Common myeloid progenitor, CD34-positive (primary cell): ENCODE measurements at regions not wholly inside any gene's neighbourhood (a gene's known extent, or its start where the extent isn't known, plus 50 kb on each side); places are given as distances from the start of the nearest gene placed in this dataset.
"Not testable (repeated sequence)": the region's sequence is repeated elsewhere in the genome, so short reads cannot be mapped to it uniquely, and the experiment has no call there.

Experiments
- CTCF ChIA-PET: fragments of 350-600 bp; sonication (Branson Sonifier 250); formaldehyde crosslinking; loops from one replicate; lab custom pipeline; 2021; ENCODE audit warnings: antibody characterized with exemption; lab: Charles Lee
- POLR2A ChIA-PET: fragments of 350-600 bp; sonication (Branson Sonifier 250); formaldehyde crosslinking; loops from one replicate; lab custom pipeline; 2021; ENCODE audit warnings: antibody characterized with exemption; lab: Charles Lee
- DNase-seq, 3 donors: peaks; one replicate each; pipeline versions ENCODE4 v3.0.0 to v3.0.0-alpha.2; 2013
- H3K27ac ChIP-seq, 2 experiments: 1 replicate in 1 of 2; 2 replicates in 1 of 2; pipeline ENCODE4 v1.7.0; 2013; ENCODE audit warnings: inconsistent platforms in 2 of 2, low read length in 2 of 2, mild to moderate bottlenecking in 2 of 2, low read depth in 1 of 2, moderate library complexity in 1 of 2; ENCODE audit not compliant: severe bottlenecking in 2 of 2, insufficient read depth in 1 of 2, poor library complexity in 1 of 2
- H3K27me3 ChIP-seq, 5 experiments: replicated peaks in 2 of 5; 1 replicate in 3 of 5; 2 replicates in 2 of 5; pipeline versions ENCODE4 v1.6.1 to v1.7.0; 2013; ENCODE audit warnings: low read length in 4 of 5, mild to moderate bottlenecking in 2 of 5, moderate library complexity in 2 of 5, inconsistent platforms in 1 of 5; ENCODE audit not compliant: insufficient read depth in 5 of 5, control insufficient read depth in 4 of 5
- H3K36me3 ChIP-seq, 4 experiments: 1 replicate in 2 of 4; 2 replicates in 2 of 4; pipeline versions ENCODE4 v1.6.1 to v1.7.0; 2013; ENCODE audit warnings: low read length in 3 of 4, control low read depth in 1 of 4, mild to moderate bottlenecking in 1 of 4; ENCODE audit not compliant: control insufficient read depth in 4 of 4, insufficient read depth in 4 of 4
- H3K4me1 ChIP-seq, 4 experiments: 1 replicate in 3 of 4; 2 replicates in 1 of 4; pipeline versions ENCODE4 v1.6.1 to v1.7.1; 2013; ENCODE audit warnings: low read length in 3 of 4, mild to moderate bottlenecking in 3 of 4, control low read depth in 1 of 4, inconsistent platforms in 1 of 4, moderate library complexity in 1 of 4; ENCODE audit not compliant: control insufficient read depth in 4 of 4, insufficient read depth in 4 of 4; ENCODE audit errors: control extremely low read depth in 1 of 4
- H3K4me3 ChIP-seq, 7 experiments: 1 replicate in 4 of 7; 2 replicates in 3 of 7; pipeline versions ENCODE4 v1.5.1 to v1.7.0; 2013; ENCODE audit warnings: mild to moderate bottlenecking in 7 of 7, low read length in 6 of 7, moderate library complexity in 6 of 7, inconsistent platforms in 2 of 7, low read depth in 2 of 7, control low read depth in 1 of 7; ENCODE audit not compliant: insufficient read depth in 4 of 7, control insufficient read depth in 1 of 7; ENCODE audit errors: extremely low read depth in 1 of 7
- H3K9me3 ChIP-seq, 5 experiments: 1 replicate in 4 of 5; 2 replicates in 1 of 5; pipeline versions ENCODE4 v1.6.1 to v1.7.1; 2013; ENCODE audit warnings: low read length in 4 of 5, mild to moderate bottlenecking in 2 of 5, inconsistent platforms in 1 of 5, low read depth in 1 of 5, moderate library complexity in 1 of 5; ENCODE audit not compliant: control insufficient read depth in 4 of 5, insufficient read depth in 2 of 5; ENCODE audit errors: control extremely low read depth in 1 of 5
- WGBS: methylation state at CpG from one replicate; pipeline ENCODE4 v1.1.5; 2013; ENCODE audit not compliant: insufficient coverage; 5-methylcytosine and 5-hydroxymethylcytosine counted together

GRCh38 chr5:74535926-74536325 is 104.6 kb downstream of the ENC1 start:
- no peaks in the 10 kb centered on the region for H3K27me3 ChIP-seq
- no peak overlapping the region for H3K4me3 ChIP-seq
- H3K27ac ChIP-seq, result no peak overlapping the region
- no CpG with 5 or more reads among the region's 2 CpGs for WGBS
- ChIA-PET CTCF (no interaction called here), POLR2A (no interaction called here)
- H3K9me3 ChIP-seq, result peaks cover 2 to 13% (median 7%) of the 10 kb centered on the region in 5 experiments
- H3K36me3 ChIP-seq, result no peaks in the 10 kb centered on the region
- DNase-seq, result no peak
- no peaks in the 10 kb centered on the region for H3K4me1 ChIP-seq

DNA sequence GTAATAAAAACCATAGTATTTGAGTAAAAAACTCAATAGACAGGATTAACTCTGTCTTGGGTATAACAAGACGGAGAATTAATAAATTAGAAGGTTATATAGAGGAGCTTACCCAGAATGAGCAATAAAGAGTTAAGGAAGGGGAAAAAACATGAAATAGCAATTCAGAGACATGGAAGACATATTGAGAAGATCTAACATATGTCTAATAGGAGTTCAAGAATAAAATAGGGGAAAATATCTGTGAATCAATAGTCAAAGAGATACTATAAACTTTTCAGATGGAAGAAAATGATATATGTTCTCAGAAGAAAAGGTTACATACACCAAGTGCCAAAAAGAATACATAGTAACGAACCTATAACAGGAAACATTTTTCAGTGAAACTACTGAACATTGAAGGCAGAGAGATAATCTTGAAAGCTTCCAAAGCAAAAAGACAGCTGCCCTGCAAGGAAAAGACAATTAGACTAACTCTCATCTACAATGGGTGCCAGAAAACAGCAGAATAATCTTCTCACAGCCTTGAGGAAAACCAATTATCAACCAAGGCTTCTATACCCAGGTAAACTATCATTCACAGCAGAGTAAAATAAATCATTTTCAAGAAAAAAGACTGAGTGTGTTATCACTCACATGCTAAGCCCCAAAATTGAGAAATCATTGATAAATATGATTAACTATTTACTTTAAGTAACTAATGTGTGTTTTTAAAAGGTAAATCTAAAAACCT is 106.0 kb downstream of the ENC1 start:
- peaks cover 2 to 13% (median 7%) of the 10 kb centered on the region in 5 experiments for H3K9me3 ChIP-seq
- no peak overlapping the region for H3K4me3 ChIP-seq
- no peaks in the 10 kb centered on the region for H3K27me3 ChIP-seq
- no peaks in the 10 kb centered on the region for H3K4me1 ChIP-seq
- H3K36me3 ChIP-seq, result no peaks in the 10 kb centered on the region
- no peak overlapping the region for H3K27ac ChIP-seq
- CTCF ChIA-PET, result no interaction called here
- POLR2A ChIA-PET, result no interaction called here
- 80% methylated on average over 1 of the region's 2 CpGs for WGBS
- DNase-seq, result no peak

DNA sequence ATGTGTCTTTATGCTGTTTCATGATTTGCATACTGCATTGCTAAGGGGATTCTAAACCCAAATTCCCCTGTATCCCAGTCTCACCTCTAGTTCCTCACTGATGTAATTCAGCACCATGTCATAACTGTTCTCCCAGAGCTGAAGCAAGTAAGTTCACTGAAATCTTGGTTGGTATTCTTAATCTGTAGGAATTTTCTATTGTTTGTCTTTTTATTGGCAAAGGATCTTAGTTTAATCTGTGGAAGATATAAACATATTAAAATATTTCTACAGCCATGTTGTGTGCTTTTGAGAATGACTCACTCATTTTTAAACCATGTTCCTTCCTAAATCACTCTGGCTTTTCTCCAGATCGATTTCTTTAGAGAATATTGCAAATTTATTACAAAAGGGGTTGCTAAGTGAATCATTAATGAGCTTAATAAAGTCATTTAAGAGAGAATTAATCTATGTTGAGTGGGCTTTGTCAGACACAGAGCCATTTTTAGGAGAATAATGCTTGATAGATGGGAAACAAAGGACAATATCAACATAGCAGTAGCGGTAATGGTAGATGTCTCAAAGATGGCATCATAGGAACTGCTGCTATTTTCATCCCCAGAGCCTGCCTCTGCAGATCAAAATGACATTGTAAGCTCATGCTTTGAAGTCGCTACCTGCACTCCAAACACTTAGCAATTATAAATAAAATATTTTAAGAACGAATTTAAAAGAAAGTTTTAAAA is 110.0 kb downstream of the ENC1 start:
- Histone ChIP-seq H3K9me3 (peaks cover 2 to 13% (median 7%) of the 10 kb centered on the region in 5 experiments), H3K36me3 (no peaks in the 10 kb centered on the region), H3K4me1 (no peaks in the 10 kb centered on the region), H3K4me3 (no peak overlapping the region), H3K27me3 (no peaks in the 10 kb centered on the region), H3K27ac (no peak overlapping the region)
- no CpG with 5 or more reads among the region's 4 CpGs for WGBS
- CTCF ChIA-PET, result no interaction called here
- no peak for DNase-seq
- POLR2A ChIA-PET, result no interaction called here

DNA sequence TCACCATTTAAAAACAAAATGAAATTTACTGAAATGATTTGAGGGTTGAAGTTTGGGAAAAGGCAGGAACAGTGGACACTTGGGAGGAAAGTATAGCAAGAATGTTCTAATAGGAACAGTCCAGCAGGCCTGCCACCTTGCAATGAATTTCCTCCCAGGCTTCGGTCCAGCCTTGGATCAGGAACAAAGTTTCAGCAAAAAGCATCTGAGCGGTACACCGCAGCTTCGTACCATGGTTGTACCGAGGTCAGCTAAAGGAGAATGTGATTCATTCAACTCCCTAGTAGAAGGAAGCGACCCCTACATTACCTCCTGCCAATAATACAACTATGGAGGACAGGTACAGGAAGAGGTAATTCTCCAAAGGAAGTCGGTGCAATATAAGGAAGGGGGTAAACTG is 111.4 kb downstream of the ENC1 start:
- H3K36me3 ChIP-seq, result no peaks in the 10 kb centered on the region
- no peaks in the 10 kb centered on the region for H3K27me3 ChIP-seq
- POLR2A ChIA-PET, result no interaction called here
- H3K4me1 ChIP-seq, result no peaks in the 10 kb centered on the region
- peaks cover 0 to 14% (median 7%) of the 10 kb centered on the region in 5 experiments for H3K9me3 ChIP-seq
- 97% methylated on average over 4 of the region's 7 CpGs for WGBS
- H3K27ac ChIP-seq, result no peak overlapping the region
- no peak overlapping the region for H3K4me3 ChIP-seq
- no peak for DNase-seq
- CTCF ChIA-PET, result no interaction called here

DNA sequence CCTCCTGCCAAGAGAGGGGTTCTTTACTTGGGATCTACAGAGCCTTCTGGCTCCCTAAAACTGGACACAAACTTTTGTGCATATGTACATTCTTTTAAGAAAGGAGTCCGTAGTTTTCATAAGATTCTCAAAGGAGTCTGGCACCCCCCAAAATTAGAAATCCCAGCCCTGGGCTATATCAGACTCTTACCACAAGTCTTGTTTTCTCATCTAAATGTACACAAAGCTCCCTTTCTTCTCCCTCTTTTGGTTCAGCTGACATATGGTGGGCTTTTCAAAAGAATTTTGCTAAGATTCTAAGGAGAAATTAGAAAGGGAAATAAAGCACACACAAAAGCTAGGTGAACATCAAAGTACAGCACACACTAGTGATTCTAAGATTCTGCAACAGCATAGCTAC is 114.4 kb downstream of the ENC1 start:
- DNase-seq, result no peak
- H3K4me1 ChIP-seq, result no peaks in the 10 kb centered on the region
- CTCF ChIA-PET, result no interaction called here
- no peaks in the 10 kb centered on the region for H3K27me3 ChIP-seq
- no peaks in the 10 kb centered on the region for H3K36me3 ChIP-seq
- H3K9me3 ChIP-seq, result peaks cover 1 to 10% (median 7%) of the 10 kb centered on the region in 5 experiments
- POLR2A ChIA-PET, result no interaction called here
- H3K27ac ChIP-seq, result no peak overlapping the region
- 100% methylated on average over 1 of the region's 1 CpG for WGBS
- H3K4me3 ChIP-seq, result no peak overlapping the region

GRCh38 chr5:74524767-74525166 is 115.8 kb downstream of the ENC1 start:
- POLR2A ChIA-PET, H3K4me1 ChIP-seq, H3K27me3 ChIP-seq, H3K36me3 ChIP-seq, H3K27ac ChIP-seq, DNase-seq, CTCF ChIA-PET, H3K4me3 ChIP-seq: not testable (repeated sequence)
- 100% methylated on average over 2 of the region's 3 CpGs for WGBS
- H3K9me3 ChIP-seq, result peaks cover 1 to 10% (median 7%) of the 10 kb centered on the region in 5 experiments

- H3K4me1 ChIP-seq, DNase-seq, H3K27me3 ChIP-seq, H3K4me3 ChIP-seq, H3K36me3 ChIP-seq, H3K27ac ChIP-seq, POLR2A ChIA-PET, CTCF ChIA-PET: not testable (repeated sequence)
- 100% methylated on average over 3 of the region's 4 CpGs for WGBS
- H3K9me3 ChIP-seq, result peaks cover 1 to 10% (median 7%) of the 10 kb centered on the region in 5 experiments
Observed at GRCh38 chr5:74523698-74524097, 116.8 kb downstream of the ENC1 start.
